ENCODE measurements at regions not wholly inside any gene's neighbourhood (a gene's known extent, or its start where the extent isn't known, plus 50 kb on each side); places are given as distances from the start of the nearest gene placed in this dataset.
"Not testable (repeated sequence)": the region's sequence is repeated elsewhere in the genome, so short reads cannot be mapped to it uniquely, and the experiment has no call there.

DNA sequence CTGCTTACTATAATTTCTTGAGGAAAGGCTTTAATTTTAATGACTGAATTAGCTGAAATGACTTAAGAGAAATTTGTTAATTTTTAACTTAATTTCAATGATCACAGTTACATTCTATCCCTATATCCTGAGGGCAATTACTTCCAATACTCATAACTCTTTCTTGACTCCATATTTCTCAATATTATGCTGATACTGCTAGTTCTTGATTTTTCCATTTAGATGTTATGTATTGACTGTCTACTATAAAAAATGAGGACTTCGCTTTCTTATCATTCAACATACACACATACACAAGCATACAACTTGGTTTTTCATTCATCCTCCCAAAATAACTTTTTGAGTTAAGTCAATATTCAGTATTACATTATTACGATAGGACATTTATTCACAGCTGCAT, 176.2 kb downstream of the PHLDA1 start:
- H4K20me1 ChIP-seq (ENCODE audit: low read depth), result no peaks in the 10 kb centered on the region
- Mint-ChIP-seq H3K36me3 (no peaks in the 10 kb centered on the region), H3K4me3 (no peak overlapping the region), H3K27me3 (ENCODE audit: insufficient read depth, low read depth) (peaks cover 3% of the 10 kb centered on the region), H3K9me3 (no peaks in the 10 kb centered on the region), H3K4me1 (peaks cover 28% of the 10 kb centered on the region), H3K27ac (no peak overlapping the region)
- no peak overlapping the region for H2AFZ ChIP-seq (replicated peaks)
- H3F3A ChIP-seq (ENCODE audit: low read depth), result no peaks in the 10 kb centered on the region
- no peak for TF ChIP-seq EZH2 (IDR thresholded peaks at IDR 0.05)
- TF ChIP-seq, protein P1, sequence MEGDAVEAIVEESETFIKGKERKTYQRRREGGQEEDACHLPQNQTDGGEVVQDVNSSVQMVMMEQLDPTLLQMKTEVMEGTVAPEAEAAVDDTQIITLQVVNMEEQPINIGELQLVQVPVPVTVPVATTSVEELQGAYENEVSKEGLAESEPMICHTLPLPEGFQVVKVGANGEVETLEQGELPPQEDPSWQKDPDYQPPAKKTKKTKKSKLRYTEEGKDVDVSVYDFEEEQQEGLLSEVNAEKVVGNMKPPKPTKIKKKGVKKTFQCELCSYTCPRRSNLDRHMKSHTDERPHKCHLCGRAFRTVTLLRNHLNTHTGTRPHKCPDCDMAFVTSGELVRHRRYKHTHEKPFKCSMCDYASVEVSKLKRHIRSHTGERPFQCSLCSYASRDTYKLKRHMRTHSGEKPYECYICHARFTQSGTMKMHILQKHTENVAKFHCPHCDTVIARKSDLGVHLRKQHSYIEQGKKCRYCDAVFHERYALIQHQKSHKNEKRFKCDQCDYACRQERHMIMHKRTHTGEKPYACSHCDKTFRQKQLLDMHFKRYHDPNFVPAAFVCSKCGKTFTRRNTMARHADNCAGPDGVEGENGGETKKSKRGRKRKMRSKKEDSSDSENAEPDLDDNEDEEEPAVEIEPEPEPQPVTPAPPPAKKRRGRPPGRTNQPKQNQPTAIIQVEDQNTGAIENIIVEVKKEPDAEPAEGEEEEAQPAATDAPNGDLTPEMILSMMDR (IDR thresholded peaks at IDR 0.05), result no peak
- no peak for TF ChIP-seq EZH2phosphoT487 (IDR thresholded peaks at IDR 0.05)
- H3K4me3 ChIP-seq, result no peak overlapping the region
- no peaks in the 10 kb centered on the region for H3K9me3 ChIP-seq (ENCODE audit: low read depth)
- H3K36me3 ChIP-seq, result no peaks in the 10 kb centered on the region
- H3K79me2 ChIP-seq (ENCODE audit: low read depth), result no peaks in the 10 kb centered on the region
- no peak overlapping the region for H3K9ac ChIP-seq
- no peak overlapping the region for H3K4me2 ChIP-seq
- H3K4me1 ChIP-seq, result no peaks in the 10 kb centered on the region
- H3K27me3 ChIP-seq, result no peaks in the 10 kb centered on the region
- DNase-seq (ENCODE audit: low spot score), result no peak
- H3K27ac ChIP-seq, result no peak overlapping the region

DNA sequence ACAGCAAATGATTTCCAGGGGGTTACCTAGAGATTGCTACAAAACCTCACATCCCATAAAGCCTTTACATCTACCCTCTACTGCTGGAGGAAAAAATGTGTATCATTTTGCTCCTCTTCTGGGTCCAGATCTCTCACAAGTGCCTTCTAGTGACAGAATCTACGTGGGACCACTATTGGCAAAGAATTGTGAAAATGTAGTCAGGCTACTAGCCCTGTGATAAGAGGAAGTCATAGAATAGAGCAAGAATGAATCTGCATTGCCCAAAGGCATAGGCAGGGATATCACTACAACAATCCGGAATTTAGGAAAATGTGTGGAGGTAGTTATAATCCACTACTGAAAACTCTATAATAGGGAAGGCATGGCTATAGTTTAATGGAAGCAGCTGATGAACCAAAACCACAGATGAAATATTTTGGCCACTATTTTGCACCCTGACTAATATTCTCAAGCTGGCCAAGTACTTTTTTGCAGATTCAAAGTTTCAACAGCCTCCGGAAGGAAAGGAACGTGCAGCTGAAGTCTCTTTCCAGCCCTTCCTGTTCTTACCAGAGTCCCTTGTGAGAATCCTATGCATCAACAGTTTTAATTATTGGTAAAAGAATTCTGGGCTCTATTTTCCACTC, 176.8 kb downstream of the PHLDA1 start:
- H3K9ac ChIP-seq, result no peak overlapping the region
- Mint-ChIP-seq H3K27me3 (ENCODE audit: insufficient read depth, low read depth) (peaks cover 6% of the 10 kb centered on the region), H3K27ac (no peak overlapping the region), H3K4me3 (no peak overlapping the region), H3K9me3 (no peaks in the 10 kb centered on the region), H3K36me3 (no peaks in the 10 kb centered on the region), H3K4me1 (peaks cover 28% of the 10 kb centered on the region)
- H3K9me3 ChIP-seq (ENCODE audit: low read depth), result no peaks in the 10 kb centered on the region
- H3K4me2 ChIP-seq, result no peak overlapping the region
- H3K4me1 ChIP-seq, result no peaks in the 10 kb centered on the region
- no peak for DNase-seq (ENCODE audit: low spot score)
- TF ChIP-seq EZH2phosphoT487 (IDR thresholded peaks at IDR 0.05) (no peak), EZH2 (IDR thresholded peaks at IDR 0.05) (no peak)
- TF ChIP-seq, protein P1 (IDR thresholded peaks at IDR 0.05), result no peak
- no peaks in the 10 kb centered on the region for H3K27me3 ChIP-seq
- no peaks in the 10 kb centered on the region for H3K36me3 ChIP-seq
- no peak overlapping the region for H3K27ac ChIP-seq
- H2AFZ ChIP-seq (replicated peaks), result no peak overlapping the region
- no peak overlapping the region for H3K4me3 ChIP-seq
- no peaks in the 10 kb centered on the region for H3F3A ChIP-seq (ENCODE audit: low read depth)
- no peaks in the 10 kb centered on the region for H3K79me2 ChIP-seq (ENCODE audit: low read depth)
- H4K20me1 ChIP-seq (ENCODE audit: low read depth), result no peaks in the 10 kb centered on the region

DNA sequence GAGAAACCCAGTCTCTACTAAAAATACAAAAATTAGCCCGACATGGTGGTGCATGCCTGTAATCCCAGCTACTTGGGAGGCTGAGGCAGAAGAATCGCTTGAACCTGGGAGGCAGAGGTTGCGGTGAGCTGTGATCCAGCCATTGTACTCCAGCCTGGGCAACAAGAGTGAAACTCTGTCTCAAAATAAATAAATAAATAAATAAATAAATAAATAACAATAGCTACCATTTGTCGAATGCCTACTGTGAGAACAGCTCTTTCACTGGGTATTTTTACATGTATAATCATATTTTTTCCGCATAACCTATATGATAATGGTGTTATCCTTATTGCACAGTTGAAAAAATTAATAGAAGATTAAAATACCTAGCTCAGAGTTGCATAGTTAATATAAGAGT, 177.4 kb downstream of the PHLDA1 start:
- not testable (repeated sequence) for H3K36me3 ChIP-seq; DNase-seq (ENCODE audit: low spot score); H2AFZ ChIP-seq (replicated peaks); H3K27ac ChIP-seq; H4K20me1 ChIP-seq (ENCODE audit: low read depth); H3K4me2 ChIP-seq; H3K79me2 ChIP-seq (ENCODE audit: low read depth); H3K9me3 ChIP-seq (ENCODE audit: low read depth); H3F3A ChIP-seq (ENCODE audit: low read depth); H3K9me3 Mint-ChIP-seq; H3K36me3 Mint-ChIP-seq; H3K27me3 ChIP-seq; H3K27me3 Mint-ChIP-seq (ENCODE audit: insufficient read depth, low read depth); H3K4me1 ChIP-seq; H3K9ac ChIP-seq; H3K4me3 Mint-ChIP-seq; H3K4me3 ChIP-seq; H3K27ac Mint-ChIP-seq
- H3K4me1 Mint-ChIP-seq, result peaks cover 32% of the 10 kb centered on the region

DNA sequence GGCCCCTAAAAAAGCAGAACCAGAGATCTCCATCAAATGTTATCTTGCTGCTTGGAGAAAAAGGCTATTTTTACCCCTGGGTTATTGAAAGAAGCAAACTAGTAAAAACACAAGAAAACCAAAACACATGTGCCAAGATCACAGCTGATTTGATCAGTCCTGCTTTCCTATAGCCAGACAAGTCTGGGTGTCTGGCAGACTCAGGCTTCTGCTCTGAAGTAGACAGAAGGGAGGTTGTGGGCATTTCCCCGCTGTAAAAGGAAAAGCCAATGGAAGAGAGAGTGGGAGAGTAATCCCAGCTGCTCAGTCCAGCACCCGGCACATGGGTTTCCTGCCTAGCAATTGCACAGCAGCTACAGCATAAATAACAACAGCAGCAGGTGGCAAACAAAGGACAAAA, 177.9 kb downstream of the PHLDA1 start:
- H3K27me3 Mint-ChIP-seq (ENCODE audit: insufficient read depth, low read depth), result peaks cover 6% of the 10 kb centered on the region
- no peaks in the 10 kb centered on the region for H3K79me2 ChIP-seq (ENCODE audit: low read depth)
- peaks cover 37% of the 10 kb centered on the region for H3K4me1 Mint-ChIP-seq
- H3K27me3 ChIP-seq, result no peaks in the 10 kb centered on the region
- peak; percentile 9 for DNase-seq (ENCODE audit: low spot score)
- no peak overlapping the region for H3K4me3 ChIP-seq
- H3K27ac Mint-ChIP-seq, result peak overlapping the region; percentile 39
- no peak overlapping the region for H3K4me2 ChIP-seq
- TF ChIP-seq, protein P1 (IDR thresholded peaks at IDR 0.05), result no peak
- no peak overlapping the region for H2AFZ ChIP-seq (replicated peaks)
- no peaks in the 10 kb centered on the region for H3K36me3 ChIP-seq
- no peak overlapping the region for H3K27ac ChIP-seq
- H4K20me1 ChIP-seq (ENCODE audit: low read depth), result no peaks in the 10 kb centered on the region
- no peak overlapping the region for H3K9ac ChIP-seq
- H3K9me3 ChIP-seq (ENCODE audit: low read depth), result no peaks in the 10 kb centered on the region
- no peaks in the 10 kb centered on the region for H3F3A ChIP-seq (ENCODE audit: low read depth)
- no peak overlapping the region for H3K4me3 Mint-ChIP-seq
- H3K36me3 Mint-ChIP-seq, result no peaks in the 10 kb centered on the region
- no peaks in the 10 kb centered on the region for H3K9me3 Mint-ChIP-seq
- H3K4me1 ChIP-seq, result no peaks in the 10 kb centered on the region
